ENCODE measurements at regions not wholly inside any gene's neighbourhood (a gene's known extent, or its start where the extent isn't known, plus 50 kb on each side); places are given as distances from the start of the nearest gene placed in this dataset.

GRCh38 chr5:145345511-145346287 lies 489.4 kb downstream of the PRELID2 start:
- no peak overlapping the region for H3K4me3 ChIP-seq (ENCODE audit: control insufficient read depth, low read depth, low read length)
- no peak for DNase-seq (ENCODE audit: low read depth)
- TF ChIP-seq CTCF (IDR thresholded peaks at IDR 0.05; ENCODE audit: control insufficient read depth, insufficient read depth, low read depth, low read length, missing control alignments) = no peak

GRCh38 chr5:145341842-145342241 lies 493.3 kb downstream of the PRELID2 start:
- TF ChIP-seq CTCF (IDR thresholded peaks at IDR 0.05; ENCODE audit: control insufficient read depth, insufficient read depth, low read depth, low read length, missing control alignments) = no peak
- DNase-seq (ENCODE audit: low read depth) = no peak
- no peak overlapping the region for H3K4me3 ChIP-seq (ENCODE audit: control insufficient read depth, low read depth, low read length)

- no peak for TF ChIP-seq CTCF (IDR thresholded peaks at IDR 0.05; ENCODE audit: control insufficient read depth, insufficient read depth, low read depth, low read length, missing control alignments)
- DNase-seq (ENCODE audit: low read depth) = no peak
- H3K4me3 ChIP-seq (ENCODE audit: control insufficient read depth, low read depth, low read length) = no peak overlapping the region
These were observed 495.0 kb downstream of the PRELID2 start for GRCh38 chr5:145340099-145340498.

GRCh38 chr5:145324767-145325479 lies 510.2 kb downstream of the PRELID2 start:
- DNase-seq (ENCODE audit: low read depth) = no peak
- TF ChIP-seq CTCF (IDR thresholded peaks at IDR 0.05; ENCODE audit: control insufficient read depth, insufficient read depth, low read depth, low read length, missing control alignments) = no peak
- H3K4me3 ChIP-seq (ENCODE audit: control insufficient read depth, low read depth, low read length) = no peak overlapping the region

GRCh38 chr5:145324101-145324500 lies 511.0 kb downstream of the PRELID2 start:
- TF ChIP-seq CTCF (IDR thresholded peaks at IDR 0.05; ENCODE audit: control insufficient read depth, insufficient read depth, low read depth, low read length, missing control alignments) = no peak
- DNase-seq (ENCODE audit: low read depth) = no peak
- no peak overlapping the region for H3K4me3 ChIP-seq (ENCODE audit: control insufficient read depth, low read depth, low read length)

- no peak overlapping the region for H3K4me3 ChIP-seq (ENCODE audit: control insufficient read depth, low read depth, low read length)
- no peak for DNase-seq (ENCODE audit: low read depth)
- TF ChIP-seq CTCF (IDR thresholded peaks at IDR 0.05; ENCODE audit: control insufficient read depth, insufficient read depth, low read depth, low read length, missing control alignments) = no peak
These were observed 518.9 kb downstream of the PRELID2 start for GRCh38 chr5:145316282-145316681.

Data from AG09309 (cell line).